Nephron (organoid): ENCODE measurements at regions not wholly inside any gene's neighbourhood (a gene's known extent, or its start where the extent isn't known, plus 50 kb on each side); places are given as distances from the start of the nearest gene placed in this dataset.

Source experiments
- H3K27ac Mint-ChIP-seq, 3 experiments: 2 replicates each; pipeline ENCODE4 v1.8.0; 2020; ENCODE audit warnings: mixed read lengths in 3 of 3, mild to moderate bottlenecking in 2 of 3, moderate library complexity in 1 of 3
- H3K27me3 Mint-ChIP-seq: 2 replicates; pipeline ENCODE4 v1.8.0; 2021; ENCODE audit warnings: low read depth, mild to moderate bottlenecking, moderate library complexity, mixed read lengths
- H3K36me3 Mint-ChIP-seq: 2 replicates; pipeline ENCODE4 v1.8.0; 2020; ENCODE audit warnings: low read depth, mixed read lengths
- H3K4me1 Mint-ChIP-seq: 2 replicates; pipeline ENCODE4 v1.8.0; 2020; ENCODE audit warnings: mixed read lengths
- H3K4me3 Mint-ChIP-seq, 3 experiments: 2 replicates each; pipeline ENCODE4 v1.8.0; 2020; ENCODE audit warnings: mild to moderate bottlenecking in 3 of 3, mixed read lengths in 3 of 3, moderate library complexity in 2 of 3
- H3K9me3 Mint-ChIP-seq: 2 replicates; pipeline ENCODE4 v1.8.0; 2020; ENCODE audit warnings: mixed read lengths
- CTCF ChIP-seq, 3 experiments: fragments of 200-600 bp; sonication (generic); IDR thresholded peaks; one replicate each; pipeline ENCODE4 v1.5.0; 2021; ENCODE audit warnings: antibody characterized with exemption in 3 of 3; ENCODE audit not compliant: unreplicated experiment in 3 of 3

- no peak for TF ChIP-seq CTCF (IDR thresholded peaks at IDR 0.05; ENCODE audit: unreplicated experiment in 3 of 3)
- Mint-ChIP-seq H3K27me3 (peaks cover 35% of the 10 kb centered on the region), H3K9me3 (no peaks in the 10 kb centered on the region), H3K36me3 (no peaks in the 10 kb centered on the region), H3K27ac (no peak overlapping the region), H3K4me3 (no peak overlapping the region), H3K4me1 (no peaks in the 10 kb centered on the region)
These were observed 51.2 kb upstream of the CSF3R start for GRCh38 chr1:36533897-36534296.

DNA sequence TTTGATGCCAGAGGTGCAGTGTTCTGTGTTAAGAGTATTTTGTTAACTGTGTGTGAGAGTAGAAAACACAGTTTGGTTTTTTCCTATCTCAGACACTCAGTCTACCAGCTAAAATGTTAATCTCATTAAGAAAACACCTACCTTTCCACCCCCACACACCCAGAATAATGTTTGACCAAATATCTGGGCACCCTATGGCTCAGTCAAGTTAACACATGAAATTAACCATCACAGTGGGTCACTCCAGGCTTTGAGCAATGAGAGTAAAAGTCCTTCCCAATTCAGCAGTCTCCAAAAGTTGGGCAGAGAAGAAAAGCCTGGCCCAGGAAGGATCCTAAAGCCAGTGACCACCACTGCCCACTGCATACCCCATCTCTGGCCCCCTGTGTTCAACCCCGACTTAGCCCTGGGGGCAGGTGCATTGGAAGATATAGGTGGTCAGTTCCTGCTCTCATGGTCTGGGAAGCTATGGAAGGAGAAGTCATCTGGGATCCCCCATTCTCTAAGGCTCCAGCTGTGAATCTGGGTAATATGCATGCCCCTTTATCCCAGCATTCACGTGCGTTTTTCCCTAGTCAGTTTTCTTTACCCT, 50.2 kb upstream of the CSF3R start:
- Mint-ChIP-seq H3K4me1 (no peaks in the 10 kb centered on the region), H3K27me3 (peaks cover 34% of the 10 kb centered on the region), H3K27ac (no peak overlapping the region), H3K36me3 (no peaks in the 10 kb centered on the region), H3K9me3 (no peaks in the 10 kb centered on the region), H3K4me3 (no peak overlapping the region)
- no peak for TF ChIP-seq CTCF (IDR thresholded peaks at IDR 0.05; ENCODE audit: unreplicated experiment in 3 of 3)
